Retinal pigment epithelial cell (primary cell): ENCODE measurements at regions not wholly inside any gene's neighbourhood (a gene's known extent, or its start where the extent isn't known, plus 50 kb on each side); places are given as distances from the start of the nearest gene placed in this dataset.

Experiments used
- DNase-seq: peaks from one replicate; pipeline ENCODE4 v3.0.0-alpha.2; 2010; ENCODE audit warnings: low read depth
- H3K4me3 ChIP-seq: 2 replicates; pipeline ENCODE4 v1.5.1; 2011; ENCODE audit warnings: mild to moderate bottlenecking, low read length, control low read depth, moderate library complexity
- TF ChIP-seq, protein P1 (sequence below): conservative IDR thresholded peaks from 2 replicates; pipeline ENCODE4 v1.5.1; 2011; ENCODE audit warnings: low read depth, low read length, control low read depth, inconsistent platforms

DNA sequence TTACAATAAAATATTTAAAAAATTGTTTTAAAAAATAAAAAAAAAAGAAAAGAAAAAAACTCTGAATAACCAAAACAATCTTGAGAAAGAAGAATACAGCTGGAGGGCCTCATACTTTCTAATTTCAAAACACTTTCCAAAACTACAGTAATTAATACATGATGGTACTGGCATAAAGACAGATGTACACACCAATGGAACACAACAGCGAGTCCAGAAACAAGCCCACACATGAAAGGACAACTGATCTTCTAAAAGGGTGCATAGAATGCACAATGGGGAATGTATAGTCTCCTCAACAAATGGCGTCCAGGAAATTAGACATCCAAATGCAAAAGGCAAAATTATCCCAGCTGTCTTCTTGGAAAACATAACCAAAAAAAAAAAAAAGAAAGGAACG lies 99.6 kb downstream of the LURAP1L start:
- no peak for DNase-seq
- H3K4me3 ChIP-seq, result no peak overlapping the region
- TF ChIP-seq, protein P1, sequence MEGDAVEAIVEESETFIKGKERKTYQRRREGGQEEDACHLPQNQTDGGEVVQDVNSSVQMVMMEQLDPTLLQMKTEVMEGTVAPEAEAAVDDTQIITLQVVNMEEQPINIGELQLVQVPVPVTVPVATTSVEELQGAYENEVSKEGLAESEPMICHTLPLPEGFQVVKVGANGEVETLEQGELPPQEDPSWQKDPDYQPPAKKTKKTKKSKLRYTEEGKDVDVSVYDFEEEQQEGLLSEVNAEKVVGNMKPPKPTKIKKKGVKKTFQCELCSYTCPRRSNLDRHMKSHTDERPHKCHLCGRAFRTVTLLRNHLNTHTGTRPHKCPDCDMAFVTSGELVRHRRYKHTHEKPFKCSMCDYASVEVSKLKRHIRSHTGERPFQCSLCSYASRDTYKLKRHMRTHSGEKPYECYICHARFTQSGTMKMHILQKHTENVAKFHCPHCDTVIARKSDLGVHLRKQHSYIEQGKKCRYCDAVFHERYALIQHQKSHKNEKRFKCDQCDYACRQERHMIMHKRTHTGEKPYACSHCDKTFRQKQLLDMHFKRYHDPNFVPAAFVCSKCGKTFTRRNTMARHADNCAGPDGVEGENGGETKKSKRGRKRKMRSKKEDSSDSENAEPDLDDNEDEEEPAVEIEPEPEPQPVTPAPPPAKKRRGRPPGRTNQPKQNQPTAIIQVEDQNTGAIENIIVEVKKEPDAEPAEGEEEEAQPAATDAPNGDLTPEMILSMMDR, result no peak

DNA sequence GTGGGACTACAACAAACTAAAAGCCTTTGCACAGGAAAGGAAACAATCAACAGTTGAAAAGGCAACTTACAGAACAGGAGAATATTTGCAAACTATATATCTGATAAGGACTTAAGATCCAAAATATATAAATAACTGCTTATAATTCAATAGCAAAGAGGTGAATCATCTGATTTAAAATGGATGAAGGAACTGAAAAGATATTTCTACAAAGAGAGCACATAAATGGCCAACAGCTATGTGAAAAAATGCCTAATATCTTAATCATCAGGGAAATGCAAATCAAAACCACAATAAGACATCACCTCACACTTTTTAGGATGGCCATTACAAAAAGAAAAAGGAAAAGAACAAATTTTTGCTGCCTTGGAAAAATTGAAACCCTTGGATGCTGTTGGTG lies 100.4 kb downstream of the LURAP1L start:
- H3K4me3 ChIP-seq, result no peak overlapping the region
- no peak for DNase-seq
- TF ChIP-seq, protein P1, result no peak

DNA sequence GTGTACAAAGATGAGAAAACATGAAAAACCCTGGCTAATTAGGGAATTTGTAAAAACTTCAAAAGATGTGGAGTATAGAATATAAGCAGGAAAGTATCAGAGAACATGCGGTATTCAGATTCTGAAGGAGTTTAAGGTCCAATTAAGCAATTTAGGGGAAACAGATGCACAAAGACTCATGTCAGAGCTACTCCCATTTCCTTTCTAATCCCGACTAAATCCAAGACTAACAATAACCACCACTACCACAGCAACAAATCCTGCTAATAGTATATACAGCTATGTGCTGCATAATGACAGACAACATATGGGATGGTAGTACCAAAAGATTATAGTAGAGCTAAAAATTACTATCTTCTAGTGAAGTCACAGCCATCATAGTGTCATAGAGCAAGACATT lies 102.1 kb downstream of the LURAP1L start:
- no peak overlapping the region for H3K4me3 ChIP-seq
- no peak for DNase-seq
- TF ChIP-seq, protein P1, result no peak

DNA sequence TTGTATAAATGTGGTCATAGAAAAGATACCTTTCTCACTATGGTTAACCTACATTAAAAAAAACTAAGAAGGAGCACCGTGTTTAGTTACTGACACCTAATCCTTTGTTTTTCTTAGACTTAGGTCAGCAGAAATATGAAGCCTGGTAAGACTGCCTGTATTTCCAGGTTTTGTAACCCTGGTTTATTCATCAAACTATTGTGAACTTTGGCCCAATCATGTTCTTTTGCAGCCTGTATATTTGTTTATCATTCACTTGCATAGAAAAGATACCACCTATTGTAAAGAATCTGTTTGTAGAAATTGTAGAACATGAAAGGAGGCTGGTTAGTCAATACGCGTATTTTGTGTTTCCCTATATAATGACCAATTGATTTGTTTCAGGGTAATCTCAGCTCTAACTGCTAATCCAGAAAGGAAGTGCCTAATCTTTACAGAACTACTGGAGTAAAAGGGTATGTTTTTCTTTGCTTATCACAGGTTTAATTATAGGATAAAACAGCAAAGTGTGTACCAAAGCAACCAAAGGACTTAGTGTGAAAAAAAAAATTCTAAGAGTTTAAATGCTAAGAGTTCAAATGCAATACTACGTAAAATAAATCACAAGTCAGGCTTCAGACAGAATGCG lies 103.6 kb downstream of the LURAP1L start:
- DNase-seq, result no peak
- H3K4me3 ChIP-seq, result no peak overlapping the region
- TF ChIP-seq, protein P1, result no peak

DNA sequence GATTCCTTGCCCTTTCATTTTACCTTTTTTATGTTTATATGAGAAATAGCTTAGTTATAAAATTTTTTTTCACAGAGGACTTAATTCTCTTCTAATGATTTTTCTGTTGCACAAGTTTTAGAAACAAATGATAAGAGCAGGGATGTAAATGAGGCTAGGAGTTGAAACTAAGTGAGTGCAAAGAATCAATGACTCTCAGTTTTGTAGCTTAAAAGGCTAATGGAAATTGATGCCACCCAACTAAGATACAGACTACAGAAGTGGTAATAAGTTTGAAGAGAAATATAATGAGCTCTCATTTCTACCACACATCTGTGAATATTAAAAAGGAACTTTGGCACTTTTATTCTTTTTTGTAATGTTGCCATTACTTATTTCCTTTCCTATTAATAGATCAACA lies 105.1 kb downstream of the LURAP1L start:
- no peak for DNase-seq
- H3K4me3 ChIP-seq, result no peak overlapping the region
- TF ChIP-seq, protein P1, result no peak

DNA sequence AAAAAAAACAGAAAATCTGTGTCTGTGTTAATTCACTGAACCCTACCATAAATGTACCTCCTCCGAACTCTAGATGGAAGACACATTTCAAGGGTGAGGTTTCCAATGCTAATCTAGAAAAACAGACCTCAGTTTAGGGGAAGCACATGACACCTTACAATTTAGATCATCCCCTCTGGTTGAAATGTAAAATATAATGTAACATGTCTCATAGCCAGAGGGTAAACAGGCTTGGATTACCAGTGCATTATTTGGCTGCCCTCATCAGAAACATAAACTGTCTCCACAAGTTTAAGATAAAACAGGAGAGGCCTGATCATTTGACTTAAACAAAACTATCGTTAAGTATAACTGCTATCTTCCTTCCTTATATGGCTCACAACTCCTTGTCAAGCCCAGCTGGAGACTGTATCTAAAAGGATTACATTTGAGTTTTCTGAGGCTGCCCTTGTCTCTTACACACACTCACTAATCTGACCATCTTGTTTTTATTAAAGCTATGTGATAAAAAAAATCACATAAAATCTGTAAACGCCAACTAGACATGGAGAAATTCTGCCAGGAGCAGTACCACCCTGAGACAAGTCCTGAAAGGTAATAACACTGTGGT lies 105.7 kb downstream of the LURAP1L start:
- TF ChIP-seq, protein P1, result no peak
- no peak overlapping the region for H3K4me3 ChIP-seq
- DNase-seq, result peak; percentile 55

DNA sequence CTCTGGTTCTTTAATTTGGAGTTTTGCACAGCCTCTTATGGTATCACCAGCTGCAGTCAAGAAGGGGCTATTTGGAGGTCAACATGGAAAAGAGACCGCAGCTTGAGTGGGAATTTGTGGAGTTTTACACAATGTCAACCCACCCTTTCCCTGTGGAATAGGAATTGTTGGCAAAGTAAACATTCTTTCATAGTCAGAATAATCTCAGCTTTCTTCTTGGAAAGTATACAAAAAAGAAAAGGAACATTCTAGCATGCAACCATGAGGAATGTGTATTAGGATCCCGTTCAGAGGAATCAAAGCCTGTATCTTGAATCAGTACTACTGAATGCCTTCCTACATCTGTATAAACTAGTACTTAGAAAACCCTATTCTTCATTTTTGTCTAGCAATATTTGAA lies 107.6 kb downstream of the LURAP1L start:
- DNase-seq, result no peak
- no peak overlapping the region for H3K4me3 ChIP-seq
- TF ChIP-seq, protein P1, result no peak
